ENCODE measurements at regions not wholly inside any gene's neighbourhood (a gene's known extent, or its start where the extent isn't known, plus 50 kb on each side); places are given as distances from the start of the nearest gene placed in this dataset.

GRCh38 chr13:48849515-48849914 is 126.2 kb upstream of the FNDC3A start:
- DNase-seq (ENCODE audit: low read depth in 6 of 9, low spot score in 9 of 9): no peak
- no peaks in the 10 kb centered on the region for H3K27me3 ChIP-seq (ENCODE audit: control insufficient read depth in 2 of 2, insufficient read depth in 1 of 2, low read length in 1 of 2)
- H3K4me3 ChIP-seq (ENCODE audit: low read length in 2 of 2): no peak overlapping the region
- H3K9me3 ChIP-seq (ENCODE audit: control insufficient read depth in 2 of 2, insufficient read depth in 1 of 2, low read length in 1 of 2): no peaks in the 10 kb centered on the region
- H3K27ac ChIP-seq (ENCODE audit: low read depth in 1 of 2, low read length in 1 of 2): no peak overlapping the region
- H3K36me3 ChIP-seq (ENCODE audit: control insufficient read depth in 2 of 2, insufficient read depth in 2 of 2, low read length in 1 of 2): no peaks in the 10 kb centered on the region
- H3K4me1 ChIP-seq (ENCODE audit: control insufficient read depth in 2 of 2, insufficient read depth in 2 of 2, low read length in 2 of 2): no peaks in the 10 kb centered on the region
- WGBS: 92% methylated on average over 5 of the region's 5 CpGs

- Histone ChIP-seq H3K36me3 (ENCODE audit: control insufficient read depth in 2 of 2, insufficient read depth in 2 of 2, low read length in 1 of 2) (no peaks in the 10 kb centered on the region), H3K9me3 (ENCODE audit: control insufficient read depth in 2 of 2, insufficient read depth in 1 of 2, low read length in 1 of 2) (no peaks in the 10 kb centered on the region), H3K27me3 (ENCODE audit: control insufficient read depth in 2 of 2, insufficient read depth in 1 of 2, low read length in 1 of 2) (no peaks in the 10 kb centered on the region), H3K27ac (ENCODE audit: low read depth in 1 of 2, low read length in 1 of 2) (no peak overlapping the region), H3K4me3 (ENCODE audit: low read length in 2 of 2) (no peak overlapping the region), H3K4me1 (ENCODE audit: control insufficient read depth in 2 of 2, insufficient read depth in 2 of 2, low read length in 2 of 2) (no peaks in the 10 kb centered on the region)
- WGBS: 82% methylated on average over 2 of the region's 2 CpGs
- no peak for DNase-seq (ENCODE audit: low read depth in 6 of 9, low spot score in 9 of 9)
These were observed 124.0 kb upstream of the FNDC3A start for GRCh38 chr13:48851707-48852106.

- DNase-seq (ENCODE audit: low read depth in 6 of 9, low spot score in 9 of 9): no peak
- H3K9me3 ChIP-seq (ENCODE audit: control insufficient read depth in 2 of 2, insufficient read depth in 1 of 2, low read length in 1 of 2): no peaks in the 10 kb centered on the region
These were observed 122.6 kb upstream of the FNDC3A start for GRCh38 chr13:48852911-48853727.

GRCh38 chr13:48853728-48854102 is 122.0 kb upstream of the FNDC3A start:
- no peak for DNase-seq (ENCODE audit: low read depth in 6 of 9, low spot score in 9 of 9)
- Histone ChIP-seq H3K36me3 (ENCODE audit: control insufficient read depth in 2 of 2, insufficient read depth in 2 of 2, low read length in 1 of 2) (no peaks in the 10 kb centered on the region), H3K4me1 (ENCODE audit: control insufficient read depth in 2 of 2, insufficient read depth in 2 of 2, low read length in 2 of 2) (no peaks in the 10 kb centered on the region), H3K4me3 (ENCODE audit: low read length in 2 of 2) (no peak overlapping the region), H3K27ac (ENCODE audit: low read depth in 1 of 2, low read length in 1 of 2) (no peak overlapping the region), H3K27me3 (ENCODE audit: control insufficient read depth in 2 of 2, insufficient read depth in 1 of 2, low read length in 1 of 2) (no peaks in the 10 kb centered on the region), H3K9me3 (ENCODE audit: control insufficient read depth in 2 of 2, insufficient read depth in 1 of 2, low read length in 1 of 2) (no peaks in the 10 kb centered on the region)
- 71% methylated on average over 5 of the region's 5 CpGs for WGBS

More at GRCh38 chr13:48852911-48853727, 122.6 kb upstream of the FNDC3A start:
- no peak overlapping the region for H3K27ac ChIP-seq (ENCODE audit: low read depth in 1 of 2, low read length in 1 of 2)
- no peak overlapping the region for H3K4me3 ChIP-seq (ENCODE audit: low read length in 2 of 2)
- WGBS: 92% methylated on average over 8 of the region's 8 CpGs
- H3K27me3 ChIP-seq (ENCODE audit: control insufficient read depth in 2 of 2, insufficient read depth in 1 of 2, low read length in 1 of 2): no peaks in the 10 kb centered on the region
- H3K36me3 ChIP-seq (ENCODE audit: control insufficient read depth in 2 of 2, insufficient read depth in 2 of 2, low read length in 1 of 2): no peaks in the 10 kb centered on the region
- no peaks in the 10 kb centered on the region for H3K4me1 ChIP-seq (ENCODE audit: control insufficient read depth in 2 of 2, insufficient read depth in 2 of 2, low read length in 2 of 2)

- Histone ChIP-seq H3K4me1 (ENCODE audit: control insufficient read depth in 2 of 2, insufficient read depth in 2 of 2, low read length in 2 of 2) (no peaks in the 10 kb centered on the region), H3K27me3 (ENCODE audit: control insufficient read depth in 2 of 2, insufficient read depth in 1 of 2, low read length in 1 of 2) (no peaks in the 10 kb centered on the region), H3K36me3 (ENCODE audit: control insufficient read depth in 2 of 2, insufficient read depth in 2 of 2, low read length in 1 of 2) (no peaks in the 10 kb centered on the region), H3K4me3 (ENCODE audit: low read length in 2 of 2) (no peak overlapping the region), H3K27ac (ENCODE audit: low read depth in 1 of 2, low read length in 1 of 2) (no peak overlapping the region), H3K9me3 (ENCODE audit: control insufficient read depth in 2 of 2, insufficient read depth in 1 of 2, low read length in 1 of 2) (no peaks in the 10 kb centered on the region)
- no peak for DNase-seq (ENCODE audit: low read depth in 6 of 9, low spot score in 9 of 9)
- WGBS: 96% methylated on average over 4 of the region's 4 CpGs
These were observed 118.1 kb upstream of the FNDC3A start for GRCh38 chr13:48857576-48857975.

- H3K4me1 ChIP-seq (ENCODE audit: control insufficient read depth in 2 of 2, insufficient read depth in 2 of 2, low read length in 2 of 2): no peaks in the 10 kb centered on the region
- 37% methylated on average over 3 of the region's 3 CpGs for WGBS
- H3K36me3 ChIP-seq (ENCODE audit: control insufficient read depth in 2 of 2, insufficient read depth in 2 of 2, low read length in 1 of 2): no peaks in the 10 kb centered on the region
- no peak overlapping the region for H3K4me3 ChIP-seq (ENCODE audit: low read length in 2 of 2)
- DNase-seq (ENCODE audit: low read depth in 6 of 9, low spot score in 9 of 9): peak in 1 of 9 donors; percentile 9
- H3K27me3 ChIP-seq (ENCODE audit: control insufficient read depth in 2 of 2, insufficient read depth in 1 of 2, low read length in 1 of 2): no peaks in the 10 kb centered on the region
- H3K9me3 ChIP-seq (ENCODE audit: control insufficient read depth in 2 of 2, insufficient read depth in 1 of 2, low read length in 1 of 2): no peaks in the 10 kb centered on the region
- no peak overlapping the region for H3K27ac ChIP-seq (ENCODE audit: low read depth in 1 of 2, low read length in 1 of 2)
These were observed 117.4 kb upstream of the FNDC3A start for GRCh38 chr13:48858122-48858902.

- 93% methylated on average over 3 of the region's 3 CpGs for WGBS
- Histone ChIP-seq H3K27me3 (ENCODE audit: control insufficient read depth in 2 of 2, insufficient read depth in 1 of 2, low read length in 1 of 2) (no peaks in the 10 kb centered on the region), H3K36me3 (ENCODE audit: control insufficient read depth in 2 of 2, insufficient read depth in 2 of 2, low read length in 1 of 2) (no peaks in the 10 kb centered on the region), H3K4me3 (ENCODE audit: low read length in 2 of 2) (no peak overlapping the region), H3K4me1 (ENCODE audit: control insufficient read depth in 2 of 2, insufficient read depth in 2 of 2, low read length in 2 of 2) (no peaks in the 10 kb centered on the region), H3K9me3 (ENCODE audit: control insufficient read depth in 2 of 2, insufficient read depth in 1 of 2, low read length in 1 of 2) (no peaks in the 10 kb centered on the region), H3K27ac (ENCODE audit: low read depth in 1 of 2, low read length in 1 of 2) (no peak overlapping the region)
- no peak for DNase-seq (ENCODE audit: low read depth in 6 of 9, low spot score in 9 of 9)
These were observed 116.2 kb upstream of the FNDC3A start for GRCh38 chr13:48859272-48860105.

- H3K36me3 ChIP-seq (ENCODE audit: control insufficient read depth in 2 of 2, insufficient read depth in 2 of 2, low read length in 1 of 2): no peaks in the 10 kb centered on the region
- H3K27ac ChIP-seq (ENCODE audit: low read depth in 1 of 2, low read length in 1 of 2): no peak overlapping the region
- no peaks in the 10 kb centered on the region for H3K4me1 ChIP-seq (ENCODE audit: control insufficient read depth in 2 of 2, insufficient read depth in 2 of 2, low read length in 2 of 2)
- no peaks in the 10 kb centered on the region for H3K27me3 ChIP-seq (ENCODE audit: control insufficient read depth in 2 of 2, insufficient read depth in 1 of 2, low read length in 1 of 2)
- DNase-seq (ENCODE audit: low read depth in 6 of 9, low spot score in 9 of 9): no peak
- 97% methylated on average over 1 of the region's 1 CpG for WGBS
- H3K9me3 ChIP-seq (ENCODE audit: control insufficient read depth in 2 of 2, insufficient read depth in 1 of 2, low read length in 1 of 2): no peaks in the 10 kb centered on the region
- no peak overlapping the region for H3K4me3 ChIP-seq (ENCODE audit: low read length in 2 of 2)
These were observed 115.3 kb upstream of the FNDC3A start for GRCh38 chr13:48860364-48860763.

- Histone ChIP-seq H3K27ac (ENCODE audit: low read depth in 1 of 2, low read length in 1 of 2) (no peak overlapping the region), H3K27me3 (ENCODE audit: control insufficient read depth in 2 of 2, insufficient read depth in 1 of 2, low read length in 1 of 2) (no peaks in the 10 kb centered on the region), H3K4me3 (ENCODE audit: low read length in 2 of 2) (no peak overlapping the region), H3K9me3 (ENCODE audit: control insufficient read depth in 2 of 2, insufficient read depth in 1 of 2, low read length in 1 of 2) (no peaks in the 10 kb centered on the region), H3K4me1 (ENCODE audit: control insufficient read depth in 2 of 2, insufficient read depth in 2 of 2, low read length in 2 of 2) (no peaks in the 10 kb centered on the region), H3K36me3 (ENCODE audit: control insufficient read depth in 2 of 2, insufficient read depth in 2 of 2, low read length in 1 of 2) (no peaks in the 10 kb centered on the region)
- DNase-seq (ENCODE audit: low read depth in 6 of 9, low spot score in 9 of 9): no peak
- WGBS: 36% methylated on average over 3 of the region's 3 CpGs
These were observed 113.1 kb upstream of the FNDC3A start for GRCh38 chr13:48862572-48862971.
